Tibial nerve (tissue), 4 donors: ENCODE measurements at regions not wholly inside any gene's neighbourhood (a gene's known extent, or its start where the extent isn't known, plus 50 kb on each side); places are given as distances from the start of the nearest gene placed in this dataset.

Experiments used
- DNase-seq, 2 donors: peaks; one replicate each; pipeline ENCODE4 v3.0.0-alpha.2; 2019; ENCODE audit warnings: low spot score in 2 of 2
- H3K27ac ChIP-seq, 4 donors: fragments of 200-600 bp; sonication (generic) in 3 of 4; one replicate each; pipeline ENCODE4 v1.5.1; 2017 to 2019; ENCODE audit warnings: mild to moderate bottlenecking in 1 of 4
- H3K27me3 ChIP-seq, 2 donors: fragments of 200-600 bp; sonication (generic) in 1 of 2; one replicate each; pipeline versions ENCODE4 v1.5.1 to v1.6.0; 2017 to 2019
- H3K36me3 ChIP-seq, 3 donors: fragments of 200-600 bp; sonication (generic); one replicate each; pipeline ENCODE4 v1.5.1; 2018 to 2019
- H3K4me1 ChIP-seq, 4 donors: fragments of 200-600 bp; sonication (generic) in 3 of 4; one replicate each; pipeline ENCODE4 v1.5.1; 2017 to 2019
- H3K4me3 ChIP-seq, 4 donors: fragments of 200-600 bp; sonication (generic) in 3 of 4; one replicate each; pipeline ENCODE4 v1.5.1; 2017 to 2019; ENCODE audit warnings: mild to moderate bottlenecking in 1 of 4, moderate library complexity in 1 of 4
- H3K9me3 ChIP-seq, 4 donors: fragments of 200-600 bp; sonication (generic) in 3 of 4; one replicate each; pipeline ENCODE4 v1.5.1; 2017 to 2019
- CTCF ChIP-seq, 5 experiments: fragments of 200-600 bp in 3 of 5; fragments of 450-650 bp in 2 of 5; sonication (generic) in 3 of 5; IDR thresholded peaks; one replicate each; pipeline ENCODE4 v1.5.1; 2016 to 2019; ENCODE audit warnings: antibody characterized with exemption in 5 of 5, mild to moderate bottlenecking in 3 of 5, moderate library complexity in 2 of 5
- EP300 ChIP-seq, 2 donors: sonication (generic); formaldehyde crosslinking; IDR thresholded peaks; one replicate each; pipeline ENCODE4 v1.6.1; 2017; ENCODE audit warnings: antibody characterized with exemption in 2 of 2, mild to moderate bottlenecking in 1 of 2
- POLR2A ChIP-seq, 2 donors: fragments of 450-650 bp; IDR thresholded peaks; one replicate each; pipeline ENCODE4 v1.6.1; 2017; ENCODE audit warnings: antibody characterized with exemption in 2 of 2, mild to moderate bottlenecking in 2 of 2, moderate library complexity in 2 of 2
- whole genome bisulfite sequencing, 2 donors: methylation state at CpG; one replicate each; pipeline ENCODE4 v1.1.5; 2018; 5-methylcytosine and 5-hydroxymethylcytosine counted together

- TF ChIP-seq EP300 (IDR thresholded peaks at IDR 0.05) (no peak), CTCF (IDR thresholded peaks at IDR 0.05) (no peak), POLR2A (IDR thresholded peaks at IDR 0.05) (no peak)
- DNase-seq, result no peak
- H3K9me3 ChIP-seq, result no peaks in the 10 kb centered on the region
- H3K4me1 ChIP-seq, result no peaks in the 10 kb centered on the region
- 81 to 87% methylated on average over 1 of the region's 1 CpG for WGBS, 2 donors
- H3K27me3 ChIP-seq, result no peaks in the 10 kb centered on the region
- no peak overlapping the region for H3K4me3 ChIP-seq
- no peaks in the 10 kb centered on the region for H3K36me3 ChIP-seq
- H3K27ac ChIP-seq, result no peak overlapping the region
These were observed 200.4 kb upstream of the ADGRL2 start for GRCh38 chr1:81600363-81600762.

GRCh38 chr1:81598623-81599022 is 202.1 kb upstream of the ADGRL2 start:
- 90 to 92% methylated on average over 4 of the region's 4 CpGs for WGBS, 2 donors

GRCh38 chr1:81597720-81598426 is 202.9 kb upstream of the ADGRL2 start:
- no peaks in the 10 kb centered on the region for H3K27me3 ChIP-seq
- H3K36me3 ChIP-seq, result no peaks in the 10 kb centered on the region
- 73 to 86% methylated on average over 3 of the region's 3 CpGs for WGBS, 2 donors
- no peak for TF ChIP-seq POLR2A (IDR thresholded peaks at IDR 0.05)
- TF ChIP-seq CTCF (IDR thresholded peaks at IDR 0.05), result no peak
- TF ChIP-seq EP300 (IDR thresholded peaks at IDR 0.05), result no peak
- H3K4me3 ChIP-seq, result no peak overlapping the region
- no peaks in the 10 kb centered on the region for H3K9me3 ChIP-seq
- H3K4me1 ChIP-seq, result no peaks in the 10 kb centered on the region
- no peak overlapping the region for H3K27ac ChIP-seq
- DNase-seq, result no peak

More at GRCh38 chr1:81598623-81599022, 202.1 kb upstream of the ADGRL2 start:
- H3K27me3 ChIP-seq, result no peaks in the 10 kb centered on the region
- H3K4me1 ChIP-seq, result no peaks in the 10 kb centered on the region
- no peaks in the 10 kb centered on the region for H3K9me3 ChIP-seq
- no peak overlapping the region for H3K4me3 ChIP-seq
- no peak overlapping the region for H3K27ac ChIP-seq
- no peaks in the 10 kb centered on the region for H3K36me3 ChIP-seq
- TF ChIP-seq POLR2A (IDR thresholded peaks at IDR 0.05), result no peak
- TF ChIP-seq EP300 (IDR thresholded peaks at IDR 0.05), result no peak
- TF ChIP-seq CTCF (IDR thresholded peaks at IDR 0.05), result no peak
- DNase-seq, result no peak

GRCh38 chr1:81596341-81596740 is 204.4 kb upstream of the ADGRL2 start:
- Histone ChIP-seq H3K9me3 (no peaks in the 10 kb centered on the region), H3K36me3 (no peaks in the 10 kb centered on the region), H3K27me3 (no peaks in the 10 kb centered on the region), H3K27ac (no peak overlapping the region), H3K4me1 (no peaks in the 10 kb centered on the region), H3K4me3 (no peak overlapping the region)
- DNase-seq, result no peak
- no peak for TF ChIP-seq POLR2A (IDR thresholded peaks at IDR 0.05)
- no peak for TF ChIP-seq EP300 (IDR thresholded peaks at IDR 0.05)
- no peak for TF ChIP-seq CTCF (IDR thresholded peaks at IDR 0.05)
- WGBS, 2 donors, result 92 to 96% methylated on average over 14 of the region's 14 CpGs

GRCh38 chr1:81594206-81594605 is 206.5 kb upstream of the ADGRL2 start:
- H3K9me3 ChIP-seq, result no peaks in the 10 kb centered on the region
- H3K4me3 ChIP-seq, result no peak overlapping the region
- no peaks in the 10 kb centered on the region for H3K27me3 ChIP-seq
- WGBS, 2 donors, result 34 to 38% methylated on average over 1 of the region's 1 CpG
- no peak for TF ChIP-seq EP300 (IDR thresholded peaks at IDR 0.05)
- TF ChIP-seq POLR2A (IDR thresholded peaks at IDR 0.05), result no peak
- TF ChIP-seq CTCF (IDR thresholded peaks at IDR 0.05), result no peak
- H3K36me3 ChIP-seq, result no peaks in the 10 kb centered on the region
- no peaks in the 10 kb centered on the region for H3K4me1 ChIP-seq
- no peak for DNase-seq
- H3K27ac ChIP-seq, result no peak overlapping the region
